Fibroblast of lung (primary cell): ENCODE measurements at regions not wholly inside any gene's neighbourhood (a gene's known extent, or its start where the extent isn't known, plus 50 kb on each side); places are given as distances from the start of the nearest gene placed in this dataset.
"Not testable (repeated sequence)": the region's sequence is repeated elsewhere in the genome, so short reads cannot be mapped to it uniquely, and the experiment has no call there.

ENCODE experiments used
- EZH2 ChIP-seq: IDR thresholded peaks from 2 replicates; pipeline ENCODE4 v1.5.1; 2012; ENCODE audit warnings: low read length, control low read depth, mild to moderate bottlenecking; ENCODE audit errors: missing control alignments
- TF ChIP-seq, protein P1 (sequence below), 2 donors: IDR thresholded peaks in 1 of 2; conservative IDR thresholded peaks in 1 of 2; 1 replicate in 1 of 2; 2 replicates in 1 of 2; pipeline ENCODE4 v1.5.1; 2011 to 2012; ENCODE audit warnings: low read length in 2 of 2, control low read depth in 1 of 2, inconsistent platforms in 1 of 2, low read depth in 1 of 2, mild to moderate bottlenecking in 1 of 2

DNA sequence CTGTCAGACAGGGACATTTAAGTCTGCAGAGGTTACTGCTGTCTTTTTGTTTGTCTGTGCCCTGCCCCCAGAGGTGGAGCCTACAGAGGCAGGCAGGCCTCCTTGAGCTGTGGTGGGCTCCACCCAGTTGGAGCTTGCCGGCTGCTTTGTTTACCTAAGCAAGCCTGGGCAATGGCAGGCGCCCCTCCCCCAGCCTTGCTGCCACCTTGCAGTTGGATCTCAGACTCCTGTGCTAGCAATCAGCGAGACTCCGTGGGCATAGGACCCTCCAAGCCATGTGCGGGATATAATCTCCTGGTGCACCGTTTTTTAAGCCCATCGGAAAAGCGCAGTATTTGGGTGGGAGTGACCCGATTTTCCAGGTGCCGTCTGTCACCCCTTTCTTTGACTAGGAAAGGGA lies 147.0 kb upstream of the ELL2 start:
- TF ChIP-seq, protein P1, sequence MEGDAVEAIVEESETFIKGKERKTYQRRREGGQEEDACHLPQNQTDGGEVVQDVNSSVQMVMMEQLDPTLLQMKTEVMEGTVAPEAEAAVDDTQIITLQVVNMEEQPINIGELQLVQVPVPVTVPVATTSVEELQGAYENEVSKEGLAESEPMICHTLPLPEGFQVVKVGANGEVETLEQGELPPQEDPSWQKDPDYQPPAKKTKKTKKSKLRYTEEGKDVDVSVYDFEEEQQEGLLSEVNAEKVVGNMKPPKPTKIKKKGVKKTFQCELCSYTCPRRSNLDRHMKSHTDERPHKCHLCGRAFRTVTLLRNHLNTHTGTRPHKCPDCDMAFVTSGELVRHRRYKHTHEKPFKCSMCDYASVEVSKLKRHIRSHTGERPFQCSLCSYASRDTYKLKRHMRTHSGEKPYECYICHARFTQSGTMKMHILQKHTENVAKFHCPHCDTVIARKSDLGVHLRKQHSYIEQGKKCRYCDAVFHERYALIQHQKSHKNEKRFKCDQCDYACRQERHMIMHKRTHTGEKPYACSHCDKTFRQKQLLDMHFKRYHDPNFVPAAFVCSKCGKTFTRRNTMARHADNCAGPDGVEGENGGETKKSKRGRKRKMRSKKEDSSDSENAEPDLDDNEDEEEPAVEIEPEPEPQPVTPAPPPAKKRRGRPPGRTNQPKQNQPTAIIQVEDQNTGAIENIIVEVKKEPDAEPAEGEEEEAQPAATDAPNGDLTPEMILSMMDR (conservative IDR thresholded peaks at IDR 0.05 in 1 of 2, IDR thresholded peaks at IDR 0.05 in 1 of 2; ENCODE audit: low read depth in 1 of 2, low read length in 2 of 2), result not testable (repeated sequence)
- not testable (repeated sequence) for TF ChIP-seq EZH2
